NCI-H510A (cell line): ENCODE measurements at regions not wholly inside any gene's neighbourhood (a gene's known extent, or its start where the extent isn't known, plus 50 kb on each side); places are given as distances from the start of the nearest gene placed in this dataset.

Experiments
- DNase-seq: peaks from one replicate; lab custom pipeline; 2025; lab: John Stamatoyannopoulos, UW

- DNase-seq = no peak
These were observed 768.6 kb upstream of the C9orf72 start for GRCh38 chr9:28341913-28342312.

- DNase-seq = no peak
These were observed 769.6 kb upstream of the C9orf72 start for GRCh38 chr9:28342815-28343338.

GRCh38 chr9:28363151-28363562, 789.9 kb upstream of the C9orf72 start:
- DNase-seq = no peak

GRCh38 chr9:28365020-28365640, 791.8 kb upstream of the C9orf72 start:
- no peak for DNase-seq

- DNase-seq = no peak
These were observed 792.4 kb upstream of the C9orf72 start for GRCh38 chr9:28365728-28366127.

GRCh38 chr9:28378231-28378630, 805.0 kb upstream of the C9orf72 start:
- no peak for DNase-seq

- no peak for DNase-seq
These were observed 805.8 kb upstream of the C9orf72 start for GRCh38 chr9:28379082-28379481.

- DNase-seq = no peak
These were observed 816.1 kb upstream of the C9orf72 start for GRCh38 chr9:28389411-28389810.

- DNase-seq = no peak
These were observed 821.5 kb upstream of the C9orf72 start for GRCh38 chr9:28394774-28395173.

GRCh38 chr9:28396058-28396457, 822.8 kb upstream of the C9orf72 start:
- DNase-seq = no peak

- DNase-seq = no peak
These were observed 834.1 kb upstream of the C9orf72 start for GRCh38 chr9:28407351-28407750.

- DNase-seq = no peak
These were observed 836.6 kb upstream of the C9orf72 start for GRCh38 chr9:28409919-28410318.

GRCh38 chr9:28410411-28410810, 837.1 kb upstream of the C9orf72 start:
- DNase-seq = no peak

- no peak for DNase-seq
These were observed 840.2 kb upstream of the C9orf72 start for GRCh38 chr9:28413471-28413870.

GRCh38 chr9:28423255-28423654, 850.0 kb upstream of the C9orf72 start:
- no peak for DNase-seq

GRCh38 chr9:28435456-28435855, 862.2 kb upstream of the C9orf72 start:
- DNase-seq = no peak

GRCh38 chr9:28439688-28440087, 866.4 kb upstream of the C9orf72 start:
- no peak for DNase-seq

GRCh38 chr9:28443461-28443860, 870.2 kb upstream of the C9orf72 start:
- DNase-seq = no peak

GRCh38 chr9:28444637-28445036, 871.4 kb upstream of the C9orf72 start:
- no peak for DNase-seq

- DNase-seq = no peak
These were observed 871.9 kb upstream of the C9orf72 start for GRCh38 chr9:28445211-28445610.

- no peak for DNase-seq
These were observed 880.6 kb upstream of the C9orf72 start for GRCh38 chr9:28453918-28454317.

- DNase-seq = no peak
These were observed 883.6 kb upstream of the C9orf72 start for GRCh38 chr9:28456861-28457260.

- DNase-seq = no peak
These were observed 891.4 kb upstream of the C9orf72 start for GRCh38 chr9:28464481-28465216.

- DNase-seq = no peak
These were observed 898.0 kb upstream of the C9orf72 start for GRCh38 chr9:28471261-28471660.
